A549 (cell line): ENCODE measurements at regions not wholly inside any gene's neighbourhood (a gene's known extent, or its start where the extent isn't known, plus 50 kb on each side); places are given as distances from the start of the nearest gene placed in this dataset.

ENCODE experiments used
- CHD4 ChIP-seq: fragments of 200-600 bp; sonication (generic); IDR thresholded peaks from 2 replicates; pipeline ENCODE4 v1.6.1; 2016; ENCODE audit warnings: antibody characterized with exemption, mild to moderate bottlenecking, borderline replicate concordance
- EP300 ChIP-seq, 2 experiments: fragments of >200 bp; sonication (Bioruptor Twin); formaldehyde crosslinking; IDR thresholded peaks; 2 replicates in 1 of 2; 3 replicates in 1 of 2; pipeline ENCODE4 v1.6.1; 2016 to 2017
- JUNB ChIP-seq: fragments of >200 bp; sonication (Bioruptor Twin); formaldehyde crosslinking; IDR thresholded peaks from 2 replicates; pipeline ENCODE4 v1.6.1; 2016
- KDM5A ChIP-seq: fragments of 200-600 bp; sonication (generic); IDR thresholded peaks from 2 replicates; pipeline ENCODE4 v1.6.1; 2016; ENCODE audit warnings: antibody characterized with exemption, mild to moderate bottlenecking
- POLR2A ChIP-seq: IDR thresholded peaks from 2 replicates; pipeline ENCODE4 v1.6.1; 2012; ENCODE audit warnings: mild to moderate bottlenecking, low read length
- TP53 ChIP-seq: fragments of 250-450 bp; sonication (Bioruptor Pico); IDR thresholded peaks from 2 replicates; pipeline ENCODE4 v1.5.0; 2021; ENCODE audit warnings: mild to moderate bottlenecking, moderate library complexity
- TF ChIP-seq, protein P1 (sequence below): fragments of >200 bp; sonication (Bioruptor Twin); formaldehyde crosslinking; IDR thresholded peaks from 3 replicates; pipeline ENCODE4 v1.5.1; 2016
- TF ChIP-seq, protein P2 (sequence below): fragments of >200 bp; sonication (Bioruptor Twin); formaldehyde crosslinking; IDR thresholded peaks from 3 replicates; pipeline ENCODE4 v1.6.1; 2016
- TF ChIP-seq, protein P3 (sequence below): fragments of 200-600 bp; sonication (generic); IDR thresholded peaks from 2 replicates; pipeline ENCODE4 v1.6.1; 2016; ENCODE audit warnings: antibody characterized with exemption, mild to moderate bottlenecking, moderate library complexity
- TF ChIP-seq, protein P4 (sequence below): fragments of 150-350 bp; IDR thresholded peaks from 2 replicates; pipeline ENCODE4 v1.6.1; 2014; ENCODE audit warnings: low read depth, mild to moderate bottlenecking, low read length
- TF ChIP-seq, protein P5 (sequence below): fragments of 450-650 bp; IDR thresholded peaks from 2 replicates; pipeline ENCODE4 v1.6.1; 2014; ENCODE audit warnings: antibody characterized with exemption

DNA sequence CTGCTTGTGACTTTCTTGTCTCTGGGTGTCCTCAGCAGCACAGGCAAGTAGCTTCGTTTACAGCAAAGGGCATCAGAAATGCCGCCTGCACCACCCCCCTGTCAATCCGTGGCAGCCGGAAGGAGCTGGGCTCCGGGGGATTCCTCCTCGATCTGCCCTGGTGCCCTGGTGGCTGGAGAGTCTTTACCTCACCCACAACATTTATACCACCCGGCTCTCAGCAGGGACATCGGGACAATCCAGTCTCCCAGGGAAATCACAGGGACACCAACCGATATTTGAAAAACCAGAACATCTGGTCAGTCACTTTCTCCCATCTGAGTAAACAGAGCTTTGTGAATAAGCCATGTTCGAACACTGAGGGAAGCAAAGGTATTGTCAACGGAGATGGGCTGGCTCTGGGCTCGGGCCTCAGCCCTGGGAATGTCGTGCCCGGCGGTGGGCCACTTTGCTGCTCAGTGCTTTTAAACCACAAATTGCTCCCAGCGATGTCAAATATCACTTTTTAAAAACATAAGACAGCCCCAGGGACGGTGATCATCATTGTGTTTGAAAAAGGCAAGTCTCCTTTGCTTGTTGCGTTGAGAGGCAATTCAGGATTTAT lies 210.0 kb upstream of the SALL3 start:
- TF ChIP-seq, protein P1, sequence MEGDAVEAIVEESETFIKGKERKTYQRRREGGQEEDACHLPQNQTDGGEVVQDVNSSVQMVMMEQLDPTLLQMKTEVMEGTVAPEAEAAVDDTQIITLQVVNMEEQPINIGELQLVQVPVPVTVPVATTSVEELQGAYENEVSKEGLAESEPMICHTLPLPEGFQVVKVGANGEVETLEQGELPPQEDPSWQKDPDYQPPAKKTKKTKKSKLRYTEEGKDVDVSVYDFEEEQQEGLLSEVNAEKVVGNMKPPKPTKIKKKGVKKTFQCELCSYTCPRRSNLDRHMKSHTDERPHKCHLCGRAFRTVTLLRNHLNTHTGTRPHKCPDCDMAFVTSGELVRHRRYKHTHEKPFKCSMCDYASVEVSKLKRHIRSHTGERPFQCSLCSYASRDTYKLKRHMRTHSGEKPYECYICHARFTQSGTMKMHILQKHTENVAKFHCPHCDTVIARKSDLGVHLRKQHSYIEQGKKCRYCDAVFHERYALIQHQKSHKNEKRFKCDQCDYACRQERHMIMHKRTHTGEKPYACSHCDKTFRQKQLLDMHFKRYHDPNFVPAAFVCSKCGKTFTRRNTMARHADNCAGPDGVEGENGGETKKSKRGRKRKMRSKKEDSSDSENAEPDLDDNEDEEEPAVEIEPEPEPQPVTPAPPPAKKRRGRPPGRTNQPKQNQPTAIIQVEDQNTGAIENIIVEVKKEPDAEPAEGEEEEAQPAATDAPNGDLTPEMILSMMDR: no peak
- TF ChIP-seq TP53 (no peak), POLR2A (no peak), EP300 (IDR thresholded peaks at IDR 0.05) (no peak), CHD4 (no peak), JUNB (no peak), KDM5A (no peak)
- TF ChIP-seq, protein P2, sequence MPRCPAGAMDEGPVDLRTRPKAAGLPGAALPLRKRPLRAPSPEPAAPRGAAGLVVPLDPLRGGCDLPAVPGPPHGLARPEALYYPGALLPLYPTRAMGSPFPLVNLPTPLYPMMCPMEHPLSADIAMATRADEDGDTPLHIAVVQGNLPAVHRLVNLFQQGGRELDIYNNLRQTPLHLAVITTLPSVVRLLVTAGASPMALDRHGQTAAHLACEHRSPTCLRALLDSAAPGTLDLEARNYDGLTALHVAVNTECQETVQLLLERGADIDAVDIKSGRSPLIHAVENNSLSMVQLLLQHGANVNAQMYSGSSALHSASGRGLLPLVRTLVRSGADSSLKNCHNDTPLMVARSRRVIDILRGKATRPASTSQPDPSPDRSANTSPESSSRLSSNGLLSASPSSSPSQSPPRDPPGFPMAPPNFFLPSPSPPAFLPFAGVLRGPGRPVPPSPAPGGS: no peak
- TF ChIP-seq, protein P3, sequence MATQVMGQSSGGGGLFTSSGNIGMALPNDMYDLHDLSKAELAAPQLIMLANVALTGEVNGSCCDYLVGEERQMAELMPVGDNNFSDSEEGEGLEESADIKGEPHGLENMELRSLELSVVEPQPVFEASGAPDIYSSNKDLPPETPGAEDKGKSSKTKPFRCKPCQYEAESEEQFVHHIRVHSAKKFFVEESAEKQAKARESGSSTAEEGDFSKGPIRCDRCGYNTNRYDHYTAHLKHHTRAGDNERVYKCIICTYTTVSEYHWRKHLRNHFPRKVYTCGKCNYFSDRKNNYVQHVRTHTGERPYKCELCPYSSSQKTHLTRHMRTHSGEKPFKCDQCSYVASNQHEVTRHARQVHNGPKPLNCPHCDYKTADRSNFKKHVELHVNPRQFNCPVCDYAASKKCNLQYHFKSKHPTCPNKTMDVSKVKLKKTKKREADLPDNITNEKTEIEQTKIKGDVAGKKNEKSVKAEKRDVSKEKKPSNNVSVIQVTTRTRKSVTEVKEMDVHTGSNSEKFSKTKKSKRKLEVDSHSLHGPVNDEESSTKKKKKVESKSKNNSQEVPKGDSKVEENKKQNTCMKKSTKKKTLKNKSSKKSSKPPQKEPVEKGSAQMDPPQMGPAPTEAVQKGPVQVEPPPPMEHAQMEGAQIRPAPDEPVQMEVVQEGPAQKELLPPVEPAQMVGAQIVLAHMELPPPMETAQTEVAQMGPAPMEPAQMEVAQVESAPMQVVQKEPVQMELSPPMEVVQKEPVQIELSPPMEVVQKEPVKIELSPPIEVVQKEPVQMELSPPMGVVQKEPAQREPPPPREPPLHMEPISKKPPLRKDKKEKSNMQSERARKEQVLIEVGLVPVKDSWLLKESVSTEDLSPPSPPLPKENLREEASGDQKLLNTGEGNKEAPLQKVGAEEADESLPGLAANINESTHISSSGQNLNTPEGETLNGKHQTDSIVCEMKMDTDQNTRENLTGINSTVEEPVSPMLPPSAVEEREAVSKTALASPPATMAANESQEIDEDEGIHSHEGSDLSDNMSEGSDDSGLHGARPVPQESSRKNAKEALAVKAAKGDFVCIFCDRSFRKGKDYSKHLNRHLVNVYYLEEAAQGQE: no peak
- TF ChIP-seq, protein P4, sequence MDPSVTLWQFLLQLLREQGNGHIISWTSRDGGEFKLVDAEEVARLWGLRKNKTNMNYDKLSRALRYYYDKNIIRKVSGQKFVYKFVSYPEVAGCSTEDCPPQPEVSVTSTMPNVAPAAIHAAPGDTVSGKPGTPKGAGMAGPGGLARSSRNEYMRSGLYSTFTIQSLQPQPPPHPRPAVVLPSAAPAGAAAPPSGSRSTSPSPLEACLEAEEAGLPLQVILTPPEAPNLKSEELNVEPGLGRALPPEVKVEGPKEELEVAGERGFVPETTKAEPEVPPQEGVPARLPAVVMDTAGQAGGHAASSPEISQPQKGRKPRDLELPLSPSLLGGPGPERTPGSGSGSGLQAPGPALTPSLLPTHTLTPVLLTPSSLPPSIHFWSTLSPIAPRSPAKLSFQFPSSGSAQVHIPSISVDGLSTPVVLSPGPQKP: no peak
- TF ChIP-seq, protein P5, sequence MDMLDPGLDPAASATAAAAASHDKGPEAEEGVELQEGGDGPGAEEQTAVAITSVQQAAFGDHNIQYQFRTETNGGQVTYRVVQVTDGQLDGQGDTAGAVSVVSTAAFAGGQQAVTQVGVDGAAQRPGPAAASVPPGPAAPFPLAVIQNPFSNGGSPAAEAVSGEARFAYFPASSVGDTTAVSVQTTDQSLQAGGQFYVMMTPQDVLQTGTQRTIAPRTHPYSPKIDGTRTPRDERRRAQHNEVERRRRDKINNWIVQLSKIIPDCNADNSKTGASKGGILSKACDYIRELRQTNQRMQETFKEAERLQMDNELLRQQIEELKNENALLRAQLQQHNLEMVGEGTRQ: no peak
